ENCODE measurements at regions not wholly inside any gene's neighbourhood (a gene's known extent, or its start where the extent isn't known, plus 50 kb on each side); places are given as distances from the start of the nearest gene placed in this dataset.

GRCh38 chr12:66898700-66899469 is 220.0 kb upstream of the GRIP1 start:
- no peaks in the 10 kb centered on the region for H3K9me3 ChIP-seq (ENCODE audit: control insufficient read depth, low read depth, low read length)
- H3K14ac ChIP-seq (ENCODE audit: insufficient read depth, low read length) = no peak overlapping the region
- no peak overlapping the region for H3K4ac ChIP-seq (ENCODE audit: low read depth, low read length)
- WGBS (ENCODE audit: extremely low coverage, insufficient read length, low lambda C conversion rate) = no CpG with 5 or more reads among the region's 3 CpGs
- no peak overlapping the region for H4K8ac ChIP-seq (replicated peaks; ENCODE audit: insufficient read length, low read depth, low read length)
- no peak overlapping the region for H2BK20ac ChIP-seq (ENCODE audit: low read depth, low read length, poor library complexity, severe bottlenecking)
- no peak overlapping the region for H3K56ac ChIP-seq (ENCODE audit: insufficient read length, low read depth, low read length)
- Mint-ChIP-seq H3K27ac (no peak overlapping the region; a peak in 1 of 7 replicates), H3K9me3 (no peaks in the 10 kb centered on the region), H3K4me3 (no peak overlapping the region), H3K36me3 (ENCODE audit: insufficient read depth in 1 of 3, low read depth in 3 of 3) (no peaks in the 10 kb centered on the region), H3K4me1 (peaks cover 14 to 20% of the 10 kb centered on the region in 2 experiments), H3K27me3 (ENCODE audit: low read depth) (no peaks in the 10 kb centered on the region)
- H2BK15ac ChIP-seq (ENCODE audit: low read depth, low read length) = no peak overlapping the region
- H3K79me1 ChIP-seq (ENCODE audit: insufficient read depth, low read depth, low read length, poor library complexity, severe bottlenecking) = no peaks in the 10 kb centered on the region
- H3K18ac ChIP-seq (ENCODE audit: insufficient read length, low read depth, low read length) = no peak overlapping the region
- peaks cover 4% of the 10 kb centered on the region; the same call in 1 of the 2 replicates for H3K4me1 ChIP-seq (ENCODE audit: insufficient read depth, low read length)
- H3K23me2 ChIP-seq (ENCODE audit: insufficient read length, low read depth, low read length, poor library complexity, severe bottlenecking) = no peaks in the 10 kb centered on the region
- no peaks in the 10 kb centered on the region for H3K27me3 ChIP-seq (ENCODE audit: insufficient read depth, low read length)
- no peaks in the 10 kb centered on the region for H4K20me1 ChIP-seq (ENCODE audit: control insufficient read depth, insufficient read depth, insufficient read length)
- no peak overlapping the region for H3K27ac ChIP-seq (ENCODE audit: insufficient read length, low read depth, low read length)
- H4K5ac ChIP-seq (ENCODE audit: insufficient read length, low read depth, low read length) = no peak overlapping the region
- H3K9ac ChIP-seq (ENCODE audit: extremely low read depth, insufficient read length, low read length) = no peak overlapping the region
- H2AFZ ChIP-seq (ENCODE audit: low read length) = no peak overlapping the region
- no peak overlapping the region for H3K4me2 ChIP-seq (ENCODE audit: insufficient read depth, insufficient read length, low read length)
- H2BK12ac ChIP-seq (ENCODE audit: insufficient read length, low read depth, low read length) = no peak overlapping the region
- TF ChIP-seq, protein P1, sequence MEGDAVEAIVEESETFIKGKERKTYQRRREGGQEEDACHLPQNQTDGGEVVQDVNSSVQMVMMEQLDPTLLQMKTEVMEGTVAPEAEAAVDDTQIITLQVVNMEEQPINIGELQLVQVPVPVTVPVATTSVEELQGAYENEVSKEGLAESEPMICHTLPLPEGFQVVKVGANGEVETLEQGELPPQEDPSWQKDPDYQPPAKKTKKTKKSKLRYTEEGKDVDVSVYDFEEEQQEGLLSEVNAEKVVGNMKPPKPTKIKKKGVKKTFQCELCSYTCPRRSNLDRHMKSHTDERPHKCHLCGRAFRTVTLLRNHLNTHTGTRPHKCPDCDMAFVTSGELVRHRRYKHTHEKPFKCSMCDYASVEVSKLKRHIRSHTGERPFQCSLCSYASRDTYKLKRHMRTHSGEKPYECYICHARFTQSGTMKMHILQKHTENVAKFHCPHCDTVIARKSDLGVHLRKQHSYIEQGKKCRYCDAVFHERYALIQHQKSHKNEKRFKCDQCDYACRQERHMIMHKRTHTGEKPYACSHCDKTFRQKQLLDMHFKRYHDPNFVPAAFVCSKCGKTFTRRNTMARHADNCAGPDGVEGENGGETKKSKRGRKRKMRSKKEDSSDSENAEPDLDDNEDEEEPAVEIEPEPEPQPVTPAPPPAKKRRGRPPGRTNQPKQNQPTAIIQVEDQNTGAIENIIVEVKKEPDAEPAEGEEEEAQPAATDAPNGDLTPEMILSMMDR (conservative IDR thresholded peaks at IDR 0.05) = no peak
- no peak for DNase-seq
- H2BK120ac ChIP-seq (ENCODE audit: low read depth, low read length, poor library complexity, severe bottlenecking) = no peak overlapping the region
- no peaks in the 10 kb centered on the region for H3K79me2 ChIP-seq (ENCODE audit: insufficient read depth, low read length)
- no peak overlapping the region for H2AK5ac ChIP-seq (ENCODE audit: insufficient read length, low read length)
- H2BK5ac ChIP-seq (ENCODE audit: insufficient read length, low read length) = no peak overlapping the region
- H3K23ac ChIP-seq (ENCODE audit: insufficient read length, low read depth, low read length) = no peak overlapping the region
- no peak overlapping the region for H3T11ph ChIP-seq (ENCODE audit: low read length)
- H4K91ac ChIP-seq (ENCODE audit: insufficient read length, low read depth, low read length) = no peak overlapping the region
